Liver (tissue), 8 donors: ENCODE measurements at regions not wholly inside any gene's neighbourhood (a gene's known extent, or its start where the extent isn't known, plus 50 kb on each side); places are given as distances from the start of the nearest gene placed in this dataset.

ENCODE experiments used
- DNase-seq: peaks from one replicate; pipeline ENCODE4 v3.0.0-alpha.2; 2017; ENCODE audit warnings: low spot score
- H3K27ac ChIP-seq, 2 donors: one replicate each; pipeline ENCODE4 v1.7.0; 2013; ENCODE audit warnings: inconsistent platforms in 2 of 2, low read length in 2 of 2, control low read depth in 1 of 2, low read depth in 1 of 2, mild to moderate bottlenecking in 1 of 2
- H3K27me3 ChIP-seq, 4 donors: one replicate each; pipeline versions ENCODE4 v1.6.1 to v1.7.0; 2013; ENCODE audit warnings: low read length in 3 of 4, inconsistent platforms in 1 of 4, mild to moderate bottlenecking in 1 of 4, moderate library complexity in 1 of 4; ENCODE audit not compliant: control insufficient read depth in 4 of 4, insufficient read depth in 4 of 4
- H3K36me3 ChIP-seq, 4 donors: one replicate each; pipeline versions ENCODE4 v1.6.1 to v1.7.0; 2013; ENCODE audit warnings: low read length in 3 of 4, mild to moderate bottlenecking in 3 of 4, low read depth in 1 of 4, moderate library complexity in 1 of 4; ENCODE audit not compliant: control insufficient read depth in 4 of 4, insufficient read depth in 3 of 4
- H3K4me1 ChIP-seq, 4 donors: one replicate each; pipeline versions ENCODE4 v1.6.1 to v1.7.0; 2013; ENCODE audit warnings: low read length in 3 of 4, mild to moderate bottlenecking in 3 of 4, moderate library complexity in 1 of 4; ENCODE audit not compliant: control insufficient read depth in 4 of 4, insufficient read depth in 4 of 4
- H3K4me3 ChIP-seq, 3 donors: one replicate each; pipeline versions ENCODE4 v1.6.1 to v1.7.0; 2013; ENCODE audit warnings: low read length in 3 of 3, control low read depth in 1 of 3, low read depth in 1 of 3, mild to moderate bottlenecking in 1 of 3
- H3K9ac ChIP-seq, 2 donors: one replicate each; pipeline ENCODE4 v1.7.0; 2013; ENCODE audit warnings: low read length in 2 of 2, mild to moderate bottlenecking in 2 of 2, moderate library complexity in 2 of 2, control low read depth in 1 of 2, low read depth in 1 of 2
- H3K9me3 ChIP-seq, 4 donors: one replicate each; pipeline versions ENCODE4 v1.6.1 to v1.7.0; 2013; ENCODE audit warnings: low read length in 3 of 4; ENCODE audit not compliant: control insufficient read depth in 4 of 4
- ATF3 ChIP-seq: IDR thresholded peaks from 2 replicates; pipeline ENCODE4 v1.6.1; 2016; ENCODE audit warnings: antibody characterized with exemption
- CTCF ChIP-seq: fragments of 150-350 bp; IDR thresholded peaks from 2 replicates; pipeline ENCODE4 v1.5.1; 2017; ENCODE audit warnings: improper control_type of control experiment, low read depth, low read length; ENCODE audit not compliant: missing input control
- EGR1 ChIP-seq, 2 donors: IDR thresholded peaks; 2 replicates each; pipeline ENCODE4 v1.6.1; 2016 to 2018; ENCODE audit warnings: antibody characterized with exemption in 2 of 2, low read depth in 2 of 2
- FOXA1 ChIP-seq: IDR thresholded peaks from 2 replicates; pipeline ENCODE4 v1.6.1; 2016; ENCODE audit warnings: antibody characterized with exemption
- FOXA2 ChIP-seq: IDR thresholded peaks from 2 replicates; pipeline ENCODE4 v1.6.1; 2016; ENCODE audit warnings: antibody characterized with exemption
- GABPA ChIP-seq, 2 donors: IDR thresholded peaks in 1 of 2; conservative IDR thresholded peaks in 1 of 2; 2 replicates each; pipeline ENCODE4 v1.6.1; 2016; ENCODE audit warnings: antibody characterized with exemption in 2 of 2, mild to moderate bottlenecking in 1 of 2, moderate library complexity in 1 of 2
- HNF4A ChIP-seq, 2 donors: conservative IDR thresholded peaks; 2 replicates each; pipeline ENCODE4 v1.6.1; 2016; ENCODE audit warnings: antibody characterized with exemption in 2 of 2, mild to moderate bottlenecking in 2 of 2
- HNF4G ChIP-seq: IDR thresholded peaks from 2 replicates; pipeline ENCODE4 v1.6.1; 2016; ENCODE audit warnings: antibody characterized with exemption
- JUND ChIP-seq, 2 donors: IDR thresholded peaks; 2 replicates each; pipeline ENCODE4 v1.6.1; 2016; ENCODE audit warnings: antibody characterized with exemption in 2 of 2
- MAX ChIP-seq: IDR thresholded peaks from 2 replicates; pipeline ENCODE4 v1.6.1; 2016; ENCODE audit warnings: antibody characterized with exemption
- NR2F2 ChIP-seq: IDR thresholded peaks from 2 replicates; pipeline ENCODE4 v1.6.1; 2016; ENCODE audit warnings: antibody characterized with exemption
- RAD21 ChIP-seq, 2 donors: IDR thresholded peaks; 2 replicates each; pipeline ENCODE4 v1.6.1; 2016; ENCODE audit warnings: antibody characterized with exemption in 2 of 2, mild to moderate bottlenecking in 2 of 2
- RXRA ChIP-seq, 2 donors: IDR thresholded peaks; 2 replicates each; pipeline ENCODE4 v1.6.1; 2017 to 2018; ENCODE audit warnings: antibody characterized with exemption in 2 of 2, mild to moderate bottlenecking in 1 of 2
- SP1 ChIP-seq: IDR thresholded peaks from 2 replicates; pipeline ENCODE4 v1.6.1; 2018; ENCODE audit warnings: antibody characterized with exemption, mild to moderate bottlenecking
- TAF1 ChIP-seq: conservative IDR thresholded peaks from 2 replicates; pipeline ENCODE4 v1.6.1; 2016; ENCODE audit warnings: antibody characterized with exemption, mild to moderate bottlenecking
- YY1 ChIP-seq: IDR thresholded peaks from 2 replicates; pipeline ENCODE4 v1.6.1; 2016; ENCODE audit warnings: antibody characterized with exemption, mild to moderate bottlenecking
- ZBTB33 ChIP-seq: IDR thresholded peaks from 2 replicates; pipeline ENCODE4 v1.6.1; 2016; ENCODE audit warnings: antibody characterized with exemption
- WGBS: extraction: QIAGEN DNeasy Blood & Tissue Kit; methylation state at CpG from one replicate; pipeline ENCODE4 v1.1.7; 2013; 5-methylcytosine and 5-hydroxymethylcytosine counted together
- TF ChIP-seq, protein P1 (sequence below): IDR thresholded peaks from 2 replicates; pipeline ENCODE4 v1.6.1; 2016; ENCODE audit warnings: antibody characterized with exemption, mild to moderate bottlenecking
- donor health status: healthy.
- donor health status: healthy.
- donor health status: healthy.
- donor health status: healthy.
- donor health status: healthy.

GRCh38 chrX:147738265-147738664 is 173.5 kb upstream of the FMR1 start:
- H3K4me1 ChIP-seq, result no peaks in the 10 kb centered on the region
- H3K9me3 ChIP-seq, result no peaks in the 10 kb centered on the region
- peaks cover 0 to 3% (median 0%) of the 10 kb centered on the region in 4 donors for H3K27me3 ChIP-seq
- DNase-seq, result no peak
- H3K36me3 ChIP-seq, result no peaks in the 10 kb centered on the region
- no peak for TF ChIP-seq EGR1 (IDR thresholded peaks at IDR 0.05; ENCODE audit: low read depth in 2 of 2)
- no peak for TF ChIP-seq RXRA (IDR thresholded peaks at IDR 0.05)
- no peak for TF ChIP-seq JUND (IDR thresholded peaks at IDR 0.05)
- TF ChIP-seq, protein P1, sequence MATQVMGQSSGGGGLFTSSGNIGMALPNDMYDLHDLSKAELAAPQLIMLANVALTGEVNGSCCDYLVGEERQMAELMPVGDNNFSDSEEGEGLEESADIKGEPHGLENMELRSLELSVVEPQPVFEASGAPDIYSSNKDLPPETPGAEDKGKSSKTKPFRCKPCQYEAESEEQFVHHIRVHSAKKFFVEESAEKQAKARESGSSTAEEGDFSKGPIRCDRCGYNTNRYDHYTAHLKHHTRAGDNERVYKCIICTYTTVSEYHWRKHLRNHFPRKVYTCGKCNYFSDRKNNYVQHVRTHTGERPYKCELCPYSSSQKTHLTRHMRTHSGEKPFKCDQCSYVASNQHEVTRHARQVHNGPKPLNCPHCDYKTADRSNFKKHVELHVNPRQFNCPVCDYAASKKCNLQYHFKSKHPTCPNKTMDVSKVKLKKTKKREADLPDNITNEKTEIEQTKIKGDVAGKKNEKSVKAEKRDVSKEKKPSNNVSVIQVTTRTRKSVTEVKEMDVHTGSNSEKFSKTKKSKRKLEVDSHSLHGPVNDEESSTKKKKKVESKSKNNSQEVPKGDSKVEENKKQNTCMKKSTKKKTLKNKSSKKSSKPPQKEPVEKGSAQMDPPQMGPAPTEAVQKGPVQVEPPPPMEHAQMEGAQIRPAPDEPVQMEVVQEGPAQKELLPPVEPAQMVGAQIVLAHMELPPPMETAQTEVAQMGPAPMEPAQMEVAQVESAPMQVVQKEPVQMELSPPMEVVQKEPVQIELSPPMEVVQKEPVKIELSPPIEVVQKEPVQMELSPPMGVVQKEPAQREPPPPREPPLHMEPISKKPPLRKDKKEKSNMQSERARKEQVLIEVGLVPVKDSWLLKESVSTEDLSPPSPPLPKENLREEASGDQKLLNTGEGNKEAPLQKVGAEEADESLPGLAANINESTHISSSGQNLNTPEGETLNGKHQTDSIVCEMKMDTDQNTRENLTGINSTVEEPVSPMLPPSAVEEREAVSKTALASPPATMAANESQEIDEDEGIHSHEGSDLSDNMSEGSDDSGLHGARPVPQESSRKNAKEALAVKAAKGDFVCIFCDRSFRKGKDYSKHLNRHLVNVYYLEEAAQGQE, result no peak
- TF ChIP-seq NR2F2, result no peak
- no peak for TF ChIP-seq GABPA (IDR thresholded peaks at IDR 0.05 in 1 of 2, conservative IDR thresholded peaks at IDR 0.05 in 1 of 2)
- no peak for TF ChIP-seq RAD21 (IDR thresholded peaks at IDR 0.05)
- no peak for TF ChIP-seq MAX
- no peak for TF ChIP-seq ZBTB33
- TF ChIP-seq ATF3, result no peak
- no peak for TF ChIP-seq FOXA1
- TF ChIP-seq YY1, result no peak
- TF ChIP-seq FOXA2, result no peak
- no peak for TF ChIP-seq HNF4A (conservative IDR thresholded peaks at IDR 0.05)
- no peak for TF ChIP-seq SP1
- no peak for TF ChIP-seq HNF4G
- TF ChIP-seq TAF1, result no peak
- WGBS, result 64% methylated on average over 3 of the region's 3 CpGs
- H3K27ac ChIP-seq, result no peak overlapping the region
- H3K9ac ChIP-seq, result no peak overlapping the region
- no peak overlapping the region for H3K4me3 ChIP-seq

DNA sequence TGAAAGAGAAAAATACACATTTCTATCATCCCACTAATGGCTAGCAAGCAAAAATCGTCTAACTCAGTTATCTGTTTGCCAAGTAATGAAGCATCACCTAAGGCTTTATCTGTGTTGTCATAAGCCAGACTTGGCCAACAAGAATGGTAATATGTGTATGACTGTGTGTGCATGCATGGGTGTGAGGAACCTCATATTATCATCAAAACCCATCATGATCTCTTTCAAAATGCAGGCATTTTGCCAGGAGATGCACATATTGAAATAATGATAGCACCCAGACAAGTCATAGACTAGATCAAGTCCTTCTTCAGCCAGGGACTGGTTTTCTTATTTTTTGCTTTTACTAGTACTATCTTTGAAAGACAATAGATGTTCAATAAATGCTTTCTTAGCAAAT is 172.5 kb upstream of the FMR1 start:
- Histone ChIP-seq H3K9ac (no peak overlapping the region), H3K27me3 (peaks cover 0 to 6% (median 0%) of the 10 kb centered on the region in 4 donors), H3K9me3 (no peaks in the 10 kb centered on the region), H3K27ac (no peak overlapping the region), H3K4me3 (no peak overlapping the region), H3K36me3 (no peaks in the 10 kb centered on the region), H3K4me1 (no peaks in the 10 kb centered on the region)
- TF ChIP-seq TAF1, result no peak
- TF ChIP-seq, protein P1, result no peak
- no peak for TF ChIP-seq MAX
- no peak for TF ChIP-seq HNF4A (conservative IDR thresholded peaks at IDR 0.05)
- no peak for TF ChIP-seq CTCF
- TF ChIP-seq FOXA1, result no peak
- no peak for DNase-seq
- WGBS, result 47% methylated on average over 1 of the region's 1 CpG
